GM12864 (cell line): ENCODE measurements at regions not wholly inside any gene's neighbourhood (a gene's known extent, or its start where the extent isn't known, plus 50 kb on each side); places are given as distances from the start of the nearest gene placed in this dataset.
"Not testable (repeated sequence)": the region's sequence is repeated elsewhere in the genome, so short reads cannot be mapped to it uniquely, and the experiment has no call there.

Source experiments
- DNase-seq: peaks from one replicate; pipeline ENCODE4 v3.0.0-alpha.2; 2011; ENCODE audit warnings: low read depth
- H3K4me3 ChIP-seq: 2 replicates; pipeline ENCODE4 v1.5.1; 2011; ENCODE audit warnings: mild to moderate bottlenecking, low read depth, low read length, control low read depth
- TF ChIP-seq, protein P1 (sequence below): IDR thresholded peaks from 2 replicates; pipeline ENCODE4 v1.5.1; 2011; ENCODE audit warnings: low read depth, mild to moderate bottlenecking, moderate library complexity, low read length, control low read depth, inconsistent platforms; ENCODE audit errors: missing control alignments

DNA sequence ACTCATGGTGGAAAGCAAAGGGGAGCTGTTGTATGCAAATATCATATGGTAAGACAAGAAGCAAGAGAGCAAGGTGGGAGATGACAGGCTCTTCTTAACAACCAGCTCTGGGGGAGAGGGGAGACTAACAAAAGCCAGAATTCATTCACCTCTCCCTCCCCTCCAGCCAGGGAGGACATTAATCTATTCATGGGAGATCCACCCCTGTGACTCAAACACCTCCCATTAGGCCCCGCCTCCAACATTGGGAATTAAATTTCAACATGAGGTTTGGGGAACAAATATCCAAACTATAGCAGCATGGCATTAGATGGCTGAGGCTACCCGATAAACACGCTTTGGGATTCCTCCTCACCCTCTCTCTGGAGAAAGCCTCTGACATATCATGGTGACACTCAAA is 210.6 kb downstream of the RHOU start:
- TF ChIP-seq, protein P1, sequence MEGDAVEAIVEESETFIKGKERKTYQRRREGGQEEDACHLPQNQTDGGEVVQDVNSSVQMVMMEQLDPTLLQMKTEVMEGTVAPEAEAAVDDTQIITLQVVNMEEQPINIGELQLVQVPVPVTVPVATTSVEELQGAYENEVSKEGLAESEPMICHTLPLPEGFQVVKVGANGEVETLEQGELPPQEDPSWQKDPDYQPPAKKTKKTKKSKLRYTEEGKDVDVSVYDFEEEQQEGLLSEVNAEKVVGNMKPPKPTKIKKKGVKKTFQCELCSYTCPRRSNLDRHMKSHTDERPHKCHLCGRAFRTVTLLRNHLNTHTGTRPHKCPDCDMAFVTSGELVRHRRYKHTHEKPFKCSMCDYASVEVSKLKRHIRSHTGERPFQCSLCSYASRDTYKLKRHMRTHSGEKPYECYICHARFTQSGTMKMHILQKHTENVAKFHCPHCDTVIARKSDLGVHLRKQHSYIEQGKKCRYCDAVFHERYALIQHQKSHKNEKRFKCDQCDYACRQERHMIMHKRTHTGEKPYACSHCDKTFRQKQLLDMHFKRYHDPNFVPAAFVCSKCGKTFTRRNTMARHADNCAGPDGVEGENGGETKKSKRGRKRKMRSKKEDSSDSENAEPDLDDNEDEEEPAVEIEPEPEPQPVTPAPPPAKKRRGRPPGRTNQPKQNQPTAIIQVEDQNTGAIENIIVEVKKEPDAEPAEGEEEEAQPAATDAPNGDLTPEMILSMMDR, result no peak
- DNase-seq, result no peak

DNA sequence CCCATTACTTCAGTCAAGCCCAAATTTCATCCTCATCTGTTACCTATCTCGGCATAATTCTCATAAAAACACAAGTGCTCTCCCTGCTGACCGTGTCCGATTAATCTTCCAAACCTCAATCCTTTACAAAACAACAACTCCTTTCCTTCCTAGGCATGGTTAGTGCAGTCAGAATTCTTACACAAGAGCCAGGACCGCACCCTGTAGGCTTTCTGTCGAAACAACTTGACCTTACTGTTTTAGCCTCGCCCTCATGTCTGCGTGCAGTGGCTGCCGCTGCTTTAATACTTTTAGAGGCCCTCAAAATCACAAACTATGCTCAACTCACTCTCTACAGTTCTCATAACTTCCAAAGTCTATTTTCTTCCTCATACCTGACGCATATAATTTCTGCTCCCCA is 214.3 kb downstream of the RHOU start:
- DNase-seq, result not testable (repeated sequence)

More for the DNA sequence above, 210.6 kb downstream of the RHOU start:
- no peak overlapping the region for H3K4me3 ChIP-seq

DNA sequence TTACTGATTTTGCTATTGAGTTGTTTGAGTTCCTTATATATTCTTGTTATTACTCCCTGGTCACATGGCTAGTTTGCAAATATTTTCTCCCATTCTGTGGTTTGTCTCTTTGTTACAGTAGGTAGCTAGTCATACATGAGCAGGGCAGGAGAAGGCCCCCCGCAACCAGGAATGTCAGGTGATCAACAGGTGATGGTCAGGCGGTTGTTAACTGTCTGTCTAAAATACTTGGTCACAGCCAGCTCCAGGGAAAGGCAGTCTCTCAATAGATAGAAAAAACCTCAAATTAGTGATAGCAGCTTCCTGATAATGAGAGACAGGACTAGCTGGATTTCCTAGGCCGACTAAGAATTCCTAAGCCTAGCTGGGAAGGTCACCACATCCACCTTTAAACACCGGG is 217.9 kb downstream of the RHOU start:
- no peak overlapping the region for H3K4me3 ChIP-seq
- TF ChIP-seq, protein P1, result no peak
- no peak for DNase-seq

More for the DNA sequence above, 214.3 kb downstream of the RHOU start:
- not testable (repeated sequence) for H3K4me3 ChIP-seq

DNA sequence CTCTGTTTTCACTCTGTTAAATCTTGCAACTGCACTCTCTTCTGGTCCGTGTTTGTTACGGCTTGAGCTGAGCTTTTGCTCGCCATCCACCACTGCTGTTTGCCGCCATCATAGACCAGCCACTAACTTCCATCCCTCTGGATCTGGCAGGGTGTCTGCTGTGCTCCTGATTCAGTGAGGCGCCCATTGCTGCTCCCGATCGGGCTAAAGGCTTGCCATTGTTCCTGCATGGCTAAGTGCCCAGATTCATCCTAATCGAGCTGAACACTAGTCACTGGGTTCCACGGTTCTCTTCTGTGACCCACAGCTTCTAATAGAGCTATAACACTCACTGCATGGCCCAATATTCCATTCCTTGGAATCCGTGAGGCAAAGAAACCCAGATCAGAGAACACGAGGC is 218.5 kb downstream of the RHOU start:
- not testable (repeated sequence) for H3K4me3 ChIP-seq, DNase-seq

DNA sequence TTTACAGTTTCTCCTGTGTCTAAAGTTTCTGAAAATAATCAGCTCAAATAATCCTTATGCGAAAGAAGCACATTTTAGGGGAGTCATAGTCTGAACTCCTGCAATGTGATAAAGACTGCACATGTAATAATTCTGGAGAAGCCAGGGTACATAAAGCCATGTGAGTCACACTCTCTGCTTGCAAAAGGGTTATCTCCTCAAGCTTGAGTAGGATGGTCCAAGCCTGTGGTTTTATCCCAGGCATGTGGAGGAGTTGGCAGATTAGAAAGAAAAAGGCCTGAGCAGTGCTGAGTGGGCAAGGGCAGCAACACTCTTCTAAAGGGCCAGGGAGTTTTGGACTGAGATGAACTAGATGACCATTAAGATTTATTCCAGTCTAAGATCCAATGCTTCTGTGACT is 220.4 kb downstream of the RHOU start:
- DNase-seq, result no peak
- TF ChIP-seq, protein P1, result no peak
- H3K4me3 ChIP-seq, result no peak overlapping the region

DNA sequence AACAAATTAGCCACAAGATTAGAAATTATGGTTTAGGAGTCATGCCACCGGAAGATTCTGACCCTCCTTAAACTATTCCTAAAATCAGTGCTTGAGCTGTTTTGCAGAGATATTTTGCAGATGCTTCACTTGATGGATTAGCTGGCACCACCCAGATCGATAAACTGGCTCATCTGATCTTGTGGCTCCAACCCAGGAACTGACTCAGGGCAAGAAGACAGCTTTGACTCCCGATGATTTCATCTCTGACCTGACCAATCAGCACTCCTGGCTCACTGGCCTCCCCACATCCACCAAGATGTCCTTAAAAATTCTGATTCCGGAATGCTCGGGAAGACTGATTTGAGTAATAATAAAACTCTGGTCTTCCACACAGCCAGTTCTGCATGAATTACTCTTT is 221.6 kb downstream of the RHOU start:
- TF ChIP-seq, protein P1, result no peak
- no peak for DNase-seq
- no peak overlapping the region for H3K4me3 ChIP-seq

DNA sequence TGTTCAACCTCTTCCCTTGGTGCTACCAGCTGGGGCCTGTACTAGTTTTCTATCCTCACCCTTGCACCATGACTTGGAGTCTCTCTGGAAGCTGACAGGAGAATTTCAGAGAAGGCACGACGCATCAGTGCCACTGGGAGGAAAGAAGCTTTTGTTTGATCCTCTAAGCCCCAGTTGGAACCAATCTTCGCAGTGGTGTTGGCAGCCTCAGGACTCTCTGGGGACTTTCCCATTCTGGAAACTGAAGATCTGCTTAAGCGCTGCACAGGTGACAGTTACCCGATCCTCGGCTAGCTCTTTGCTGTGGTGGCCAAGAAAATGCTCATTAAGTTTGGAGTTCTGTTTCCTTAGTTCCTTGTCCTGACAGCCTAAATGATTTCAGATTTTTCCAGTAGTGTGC is 222.3 kb downstream of the RHOU start:
- DNase-seq, result no peak
- H3K4me3 ChIP-seq, result no peak overlapping the region
- TF ChIP-seq, protein P1, result no peak

DNA sequence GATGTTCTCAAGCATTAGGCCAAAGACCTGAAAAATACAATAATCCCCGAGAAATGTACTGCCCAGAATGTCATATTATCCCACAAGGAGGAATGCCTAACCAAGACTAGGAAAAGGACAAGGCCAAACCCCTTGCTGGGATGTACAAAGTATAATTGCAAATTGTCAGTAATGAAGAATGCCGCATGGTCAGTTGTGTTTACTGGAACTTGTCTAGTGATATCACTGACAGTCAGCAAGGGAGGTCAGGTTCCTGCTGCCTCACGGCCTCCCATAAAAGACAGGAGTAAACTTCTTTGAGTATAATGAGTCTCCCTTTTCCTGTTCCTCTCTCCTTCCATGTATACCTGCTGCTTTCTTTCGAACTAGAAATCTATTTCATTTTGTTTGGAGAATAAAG is 222.8 kb downstream of the RHOU start:
- H3K4me3 ChIP-seq, result no peak overlapping the region
- TF ChIP-seq, protein P1, result no peak
- no peak for DNase-seq
